OCI-LY1 (cell line): ENCODE measurements at regions not wholly inside any gene's neighbourhood (a gene's known extent, or its start where the extent isn't known, plus 50 kb on each side); places are given as distances from the start of the nearest gene placed in this dataset.

ENCODE experiments used
- H2AFZ ChIP-seq: fragments of 200-600 bp; sonication (generic), shearing (Covaris generic); 2 replicates; pipeline ENCODE4 v1.6.0; 2014; ENCODE audit warnings: antibody characterized with exemption, mild to moderate bottlenecking, low read length
- H3F3A ChIP-seq: fragments of 200-600 bp; sonication (generic), shearing (Covaris generic); 2 replicates; pipeline ENCODE4 v1.6.0; 2014; ENCODE audit warnings: mild to moderate bottlenecking, antibody characterized with exemption, low read length, moderate library complexity; ENCODE audit not compliant: insufficient read depth
- H3K27ac ChIP-seq: fragments of 200-600 bp; sonication (generic); 2 replicates; pipeline ENCODE4 v1.5.1; 2014; ENCODE audit warnings: low read length, mixed run types, mild to moderate bottlenecking, low read depth; ENCODE audit not compliant: poor library complexity, severe bottlenecking
- H3K27me3 ChIP-seq: fragments of 200-600 bp; sonication (generic); 2 replicates; pipeline ENCODE4 v1.6.0; 2014; ENCODE audit warnings: antibody characterized with exemption, mild to moderate bottlenecking, low read length, moderate library complexity; ENCODE audit not compliant: insufficient read depth
- H3K36me3 ChIP-seq: fragments of 200-600 bp; sonication (generic); 2 replicates; pipeline ENCODE4 v1.6.1; 2014; ENCODE audit warnings: mild to moderate bottlenecking, antibody characterized with exemption, low read length, moderate library complexity, mixed read lengths; ENCODE audit not compliant: insufficient read depth
- H3K4me1 ChIP-seq: fragments of 200-600 bp; sonication (generic); 2 replicates; pipeline ENCODE4 v1.5.1; 2014; ENCODE audit warnings: mild to moderate bottlenecking, low read length, moderate library complexity; ENCODE audit not compliant: insufficient read depth, severe bottlenecking
- H3K4me2 ChIP-seq: fragments of 200-600 bp; sonication (generic), shearing (Covaris generic); 2 replicates; pipeline ENCODE4 v1.6.1; 2014; ENCODE audit warnings: low read length
- H3K4me3 ChIP-seq: fragments of 200-600 bp; sonication (generic); 2 replicates; pipeline ENCODE4 v1.5.1; 2014; ENCODE audit warnings: low read length, low read depth, mild to moderate bottlenecking, mixed read lengths; ENCODE audit not compliant: poor library complexity, severe bottlenecking
- H3K79me2 ChIP-seq: fragments of 200-600 bp; shearing (Covaris generic); 2 replicates; pipeline ENCODE4 v1.6.1; 2016; ENCODE audit warnings: mixed run types, low read length, mixed read lengths; ENCODE audit not compliant: insufficient read depth
- H3K9ac ChIP-seq: fragments of 200-600 bp; sonication (generic), shearing (Covaris generic); 2 replicates; pipeline ENCODE4 v1.6.1; 2014; ENCODE audit warnings: mild to moderate bottlenecking, low read length, mixed read lengths
- H3K9me2 ChIP-seq: fragments of 200-600 bp; sonication (generic), shearing (Covaris generic); 2 replicates; pipeline ENCODE4 v1.6.1; 2014; ENCODE audit warnings: low read depth, mild to moderate bottlenecking, low read length, mixed read lengths
- H3K9me3 ChIP-seq: fragments of 200-600 bp; shearing (Covaris generic); 2 replicates; pipeline ENCODE4 v1.6.1; 2014; ENCODE audit warnings: low read length, mixed read lengths
- H4K20me1 ChIP-seq: fragments of 200-600 bp; sonication (generic), shearing (Covaris generic); 2 replicates; pipeline ENCODE4 v1.6.0; 2016; ENCODE audit warnings: mild to moderate bottlenecking, low read length; ENCODE audit not compliant: insufficient read depth
- EZH2 ChIP-seq: fragments of 200-600 bp; sonication (generic), shearing (Covaris generic); IDR thresholded peaks from 2 replicates; pipeline ENCODE4 v1.8.0; 2017; ENCODE audit warnings: borderline replicate concordance, mixed run types, mild to moderate bottlenecking, antibody characterized with exemption, low read length, moderate library complexity, mixed read lengths
- TF ChIP-seq, protein P1 (sequence below): fragments of 200-600 bp; sonication (generic), shearing (Covaris generic); IDR thresholded peaks from 2 replicates; pipeline ENCODE4 v1.5.1; 2017; ENCODE audit warnings: mild to moderate bottlenecking, antibody characterized with exemption, low read length, moderate library complexity, mixed read lengths

DNA sequence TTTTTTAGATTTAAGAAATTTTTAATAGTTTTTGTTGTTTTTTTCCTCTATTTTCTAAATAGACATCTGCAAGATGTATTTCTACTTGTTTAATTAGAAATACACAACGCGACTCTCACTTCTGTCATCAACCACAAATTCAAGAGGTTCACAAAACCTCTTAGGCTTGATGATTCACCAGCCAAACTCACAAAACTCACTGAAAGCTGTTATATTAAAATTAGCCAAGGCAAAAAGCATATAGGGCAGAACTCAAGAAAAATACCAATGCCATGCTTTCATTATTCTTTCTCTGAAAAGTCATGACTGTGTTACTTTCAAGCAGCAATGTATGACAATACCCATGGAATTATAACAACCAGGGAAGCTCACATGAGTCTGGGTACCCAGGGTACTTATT is 487.0 kb upstream of the RGS18 start:
- Histone ChIP-seq H3F3A (no peaks in the 10 kb centered on the region), H2AFZ (no peak overlapping the region), H3K9ac (no peak overlapping the region), H3K9me2 (no peaks in the 10 kb centered on the region), H3K4me2 (no peak overlapping the region), H3K79me2 (no peaks in the 10 kb centered on the region), H3K27me3 (no peaks in the 10 kb centered on the region), H4K20me1 (no peaks in the 10 kb centered on the region), H3K9me3 (no peaks in the 10 kb centered on the region), H3K4me1 (no peaks in the 10 kb centered on the region), H3K36me3 (no peaks in the 10 kb centered on the region), H3K27ac (no peak overlapping the region), H3K4me3 (no peak overlapping the region)
- no peak for TF ChIP-seq EZH2
- TF ChIP-seq, protein P1, sequence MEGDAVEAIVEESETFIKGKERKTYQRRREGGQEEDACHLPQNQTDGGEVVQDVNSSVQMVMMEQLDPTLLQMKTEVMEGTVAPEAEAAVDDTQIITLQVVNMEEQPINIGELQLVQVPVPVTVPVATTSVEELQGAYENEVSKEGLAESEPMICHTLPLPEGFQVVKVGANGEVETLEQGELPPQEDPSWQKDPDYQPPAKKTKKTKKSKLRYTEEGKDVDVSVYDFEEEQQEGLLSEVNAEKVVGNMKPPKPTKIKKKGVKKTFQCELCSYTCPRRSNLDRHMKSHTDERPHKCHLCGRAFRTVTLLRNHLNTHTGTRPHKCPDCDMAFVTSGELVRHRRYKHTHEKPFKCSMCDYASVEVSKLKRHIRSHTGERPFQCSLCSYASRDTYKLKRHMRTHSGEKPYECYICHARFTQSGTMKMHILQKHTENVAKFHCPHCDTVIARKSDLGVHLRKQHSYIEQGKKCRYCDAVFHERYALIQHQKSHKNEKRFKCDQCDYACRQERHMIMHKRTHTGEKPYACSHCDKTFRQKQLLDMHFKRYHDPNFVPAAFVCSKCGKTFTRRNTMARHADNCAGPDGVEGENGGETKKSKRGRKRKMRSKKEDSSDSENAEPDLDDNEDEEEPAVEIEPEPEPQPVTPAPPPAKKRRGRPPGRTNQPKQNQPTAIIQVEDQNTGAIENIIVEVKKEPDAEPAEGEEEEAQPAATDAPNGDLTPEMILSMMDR, result no peak

DNA sequence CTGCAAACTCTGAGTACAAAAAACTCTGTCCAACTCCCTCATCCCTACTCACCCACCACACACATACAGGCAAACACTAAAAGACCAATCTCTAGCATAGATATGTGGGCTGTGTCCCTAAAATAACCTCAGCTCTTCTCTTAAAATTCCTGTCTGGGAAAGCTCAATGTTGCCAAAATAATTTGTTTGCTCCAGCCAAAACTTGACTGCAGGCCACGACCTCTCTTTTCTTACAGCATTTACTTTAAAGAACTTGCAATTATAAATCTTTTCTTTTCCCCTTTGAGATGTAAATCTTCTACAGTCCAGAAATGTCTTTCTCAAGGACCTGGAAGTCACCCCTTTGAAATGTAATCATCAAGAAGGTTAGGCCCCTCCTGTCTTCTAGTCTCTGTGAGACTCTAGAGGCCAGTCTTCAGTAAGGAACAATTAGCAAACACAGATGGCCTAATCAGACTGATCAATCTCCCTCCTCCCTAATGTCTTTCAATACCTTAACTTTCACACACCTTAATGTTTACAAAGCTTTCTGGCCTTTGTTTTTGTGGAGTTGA is 483.6 kb upstream of the RGS18 start:
- no peaks in the 10 kb centered on the region for H3K9me3 ChIP-seq
- no peaks in the 10 kb centered on the region for H3F3A ChIP-seq
- no peaks in the 10 kb centered on the region for H3K4me1 ChIP-seq
- H3K4me3 ChIP-seq, result no peak overlapping the region
- H3K9ac ChIP-seq, result no peak overlapping the region
- no peak overlapping the region for H3K4me2 ChIP-seq
- H3K9me2 ChIP-seq, result no peaks in the 10 kb centered on the region
- H3K27ac ChIP-seq, result no peak overlapping the region
- H3K36me3 ChIP-seq, result no peaks in the 10 kb centered on the region
- no peak overlapping the region for H2AFZ ChIP-seq
- no peak for TF ChIP-seq EZH2
- TF ChIP-seq, protein P1, result no peak
- no peaks in the 10 kb centered on the region for H3K27me3 ChIP-seq
- no peaks in the 10 kb centered on the region for H3K79me2 ChIP-seq
- no peaks in the 10 kb centered on the region for H4K20me1 ChIP-seq

DNA sequence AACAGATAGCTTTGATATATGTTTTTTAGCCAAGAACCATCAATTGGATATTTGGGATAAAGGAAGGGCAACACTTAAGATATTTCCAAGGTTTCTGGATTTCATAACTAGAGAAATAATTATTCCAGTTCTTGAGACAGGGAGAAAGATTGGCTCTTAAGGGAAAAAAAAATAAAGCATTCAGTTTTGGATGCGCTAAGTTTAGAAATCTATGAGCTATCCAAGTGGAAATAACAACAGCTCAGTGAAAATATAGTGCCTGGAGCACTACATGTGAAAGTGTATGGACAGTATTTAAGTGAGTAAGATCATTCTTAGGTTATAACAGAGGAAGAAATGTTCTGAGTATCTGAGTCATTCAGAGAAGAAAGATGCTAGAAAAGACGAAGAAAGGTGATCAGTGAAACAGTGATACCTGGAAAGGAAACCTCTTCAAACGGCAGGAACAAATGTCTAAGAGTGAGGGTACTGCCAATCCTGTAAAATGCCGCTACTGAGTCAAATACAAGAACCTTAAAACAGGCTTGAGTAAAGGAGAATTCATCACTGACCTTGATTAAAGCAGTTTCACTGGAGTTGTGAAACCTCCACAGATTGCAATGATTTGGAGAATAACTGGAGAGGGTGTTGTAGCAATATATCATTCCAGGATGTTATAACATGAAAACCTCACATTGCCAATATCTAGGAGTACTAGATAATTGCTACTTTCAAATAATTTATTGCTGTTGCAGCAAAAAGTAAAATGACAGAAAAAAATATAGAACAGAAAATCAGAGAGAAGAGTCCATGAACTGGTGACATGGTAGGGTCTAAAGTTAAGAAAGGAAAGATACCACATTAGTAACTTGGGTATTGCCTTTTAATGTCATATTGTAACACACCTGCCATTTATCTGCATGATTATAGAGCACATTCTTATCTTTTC is 482.1 kb upstream of the RGS18 start:
- Histone ChIP-seq H3K9ac (no peak overlapping the region), H3K9me2 (no peaks in the 10 kb centered on the region), H3K27me3 (no peaks in the 10 kb centered on the region), H3K4me3 (no peak overlapping the region), H3K9me3 (no peaks in the 10 kb centered on the region), H3K36me3 (no peaks in the 10 kb centered on the region), H2AFZ (no peak overlapping the region), H3K27ac (no peak overlapping the region), H3K4me2 (no peak overlapping the region), H4K20me1 (no peaks in the 10 kb centered on the region), H3K4me1 (no peaks in the 10 kb centered on the region), H3K79me2 (no peaks in the 10 kb centered on the region), H3F3A (no peaks in the 10 kb centered on the region)
- TF ChIP-seq, protein P1, result no peak
- no peak for TF ChIP-seq EZH2
